NCI-H82 treated with DMSO at 0.1 percent for 48 hours (cell line): ENCODE measurements at regions not wholly inside any gene's neighbourhood (a gene's known extent, or its start where the extent isn't known, plus 50 kb on each side); places are given as distances from the start of the nearest gene placed in this dataset.

ENCODE experiments used
- DNase-seq: peaks from one replicate; lab custom pipeline; 2025; ENCODE audit not compliant: unreplicated experiment; lab: John Stamatoyannopoulos, UW

DNA sequence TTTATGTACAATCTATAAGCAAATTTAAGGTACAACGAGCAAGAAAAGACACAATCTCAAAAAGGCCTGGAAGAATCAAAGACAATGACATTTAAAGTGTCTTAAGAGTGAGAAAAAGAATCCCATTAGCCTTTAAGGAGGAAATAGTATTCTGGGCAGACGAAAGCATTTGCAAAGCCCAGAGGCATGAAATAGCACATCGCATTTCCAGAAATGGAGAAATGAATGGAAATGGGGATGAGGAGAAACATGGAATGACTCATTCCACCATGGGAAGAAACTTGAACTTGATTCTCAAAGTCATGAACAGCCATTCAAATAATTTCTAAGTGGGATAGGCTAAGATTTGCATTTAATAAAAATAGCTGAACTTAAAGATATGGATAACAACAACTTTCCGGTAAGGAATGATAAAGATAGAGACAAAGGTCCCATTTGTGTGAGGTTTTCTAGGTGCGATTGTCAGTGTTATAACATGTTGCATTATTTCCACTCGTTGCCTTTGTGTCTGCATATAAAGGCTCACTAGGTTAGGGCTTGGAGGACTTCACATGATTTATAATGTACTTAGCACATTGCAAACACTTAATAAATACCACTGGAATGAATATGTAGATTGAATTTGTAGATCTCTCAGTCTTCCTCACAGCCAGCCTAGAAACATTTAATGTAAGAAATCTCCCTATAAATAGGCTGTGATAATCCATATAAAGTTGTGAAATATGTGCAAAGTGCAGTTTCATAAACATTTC lies 310.3 kb upstream of the KLF6 start:
- DNase-seq, result no peak

DNA sequence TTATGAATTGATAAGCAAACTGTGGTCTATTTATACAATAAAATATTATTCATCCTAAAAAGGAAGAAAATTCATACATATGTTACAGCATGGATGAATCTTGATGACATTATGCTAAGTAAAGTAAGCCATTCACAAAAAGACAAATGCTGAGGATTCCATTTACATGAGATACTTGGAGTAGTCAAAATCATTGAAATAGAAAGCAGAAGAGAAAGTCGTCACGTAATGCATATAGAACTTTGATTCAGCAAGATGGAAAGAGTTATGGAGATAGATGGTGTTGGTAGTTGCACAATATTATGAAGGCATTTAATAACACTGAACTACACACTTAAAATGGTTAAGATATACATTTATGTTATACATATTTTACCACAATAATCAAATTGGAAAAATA lies 309.7 kb upstream of the KLF6 start:
- no peak for DNase-seq

DNA sequence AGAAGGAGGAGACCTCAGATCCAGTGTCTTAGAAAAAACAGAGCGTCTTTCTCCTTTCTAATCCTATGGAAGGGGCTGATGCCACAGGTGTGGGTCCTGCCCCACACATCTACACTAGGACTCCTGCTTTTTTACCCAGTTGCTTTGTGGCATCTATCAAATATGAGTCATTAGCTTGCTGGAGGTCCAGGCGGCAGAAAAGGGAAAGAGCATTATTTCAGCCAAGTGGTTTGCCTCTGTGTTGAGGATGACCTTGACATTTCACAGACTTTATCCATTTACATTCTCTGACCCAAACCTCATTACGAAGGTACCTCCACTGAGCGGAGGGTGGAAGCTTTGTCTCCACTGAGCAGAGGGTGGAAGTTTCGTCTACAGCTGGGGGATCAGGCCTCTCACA lies 308.4 kb upstream of the KLF6 start:
- no peak for DNase-seq

DNA sequence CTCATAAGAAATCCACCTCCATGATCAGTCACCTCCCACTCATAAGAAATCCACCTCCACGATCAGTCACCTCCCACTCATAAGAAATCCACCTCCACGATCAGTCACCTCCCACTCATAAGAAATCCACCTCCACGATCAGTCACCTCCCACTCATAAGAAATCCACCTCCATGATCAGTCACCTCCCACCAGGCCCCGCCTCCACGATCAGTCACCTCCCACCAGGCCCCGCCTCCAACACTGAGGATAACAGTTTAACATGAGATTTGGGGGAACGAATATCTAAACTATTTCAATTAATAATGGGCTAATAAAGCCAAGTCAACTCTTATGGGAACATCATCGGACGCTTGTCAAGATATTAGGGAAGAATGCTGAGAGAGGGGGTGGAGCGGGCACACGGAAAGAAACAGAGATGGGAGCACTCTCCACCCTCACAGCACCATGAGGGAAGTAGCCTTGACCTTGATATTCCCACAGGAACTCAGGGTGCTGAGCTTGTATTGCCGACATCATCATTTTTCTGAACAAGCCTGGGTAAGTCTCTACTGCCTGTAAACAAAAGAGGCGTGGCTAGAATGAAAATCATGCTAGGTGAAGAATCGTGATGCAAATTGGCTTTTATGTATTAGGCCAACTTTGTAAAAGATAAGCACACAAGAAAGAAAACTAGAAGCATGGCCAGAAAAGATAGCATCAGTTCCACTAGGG lies 303.5 kb upstream of the KLF6 start:
- no peak for DNase-seq

DNA sequence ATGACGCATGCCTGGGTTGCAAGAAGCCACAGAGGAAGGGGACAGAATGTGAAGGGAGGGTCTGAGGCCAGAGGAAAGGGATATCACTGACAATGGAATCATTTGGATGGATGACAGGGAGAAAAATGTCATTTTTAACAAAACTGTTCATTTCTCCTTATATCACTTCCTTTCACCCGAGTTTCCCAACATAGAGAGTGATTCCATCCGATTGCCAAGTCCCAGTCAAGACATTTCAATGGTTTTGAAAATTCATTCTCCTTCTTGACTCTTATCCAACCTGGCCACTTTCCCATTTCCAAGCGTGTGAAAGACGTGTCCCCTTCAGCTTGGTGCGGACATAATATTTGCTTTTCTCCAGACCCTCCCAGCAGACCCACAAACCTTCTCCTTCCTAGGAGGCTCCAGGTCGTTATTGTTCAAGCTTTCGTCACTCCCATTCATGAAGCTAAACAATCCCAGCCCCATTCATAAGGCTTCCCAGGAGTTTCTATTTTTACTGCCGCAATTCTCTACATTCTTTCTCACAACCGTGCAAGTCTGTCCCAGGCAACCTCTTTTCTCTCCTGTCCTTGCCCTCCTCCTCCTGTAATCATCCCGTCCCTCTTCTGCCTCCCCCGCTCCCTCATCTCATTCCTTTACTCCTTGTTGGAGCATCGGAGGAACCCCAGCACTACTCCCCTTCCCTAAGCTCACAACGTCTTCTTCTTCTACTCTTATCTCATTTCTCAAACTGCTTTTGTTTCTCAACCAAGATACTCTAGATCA lies 301.3 kb upstream of the KLF6 start:
- DNase-seq, result no peak

DNA sequence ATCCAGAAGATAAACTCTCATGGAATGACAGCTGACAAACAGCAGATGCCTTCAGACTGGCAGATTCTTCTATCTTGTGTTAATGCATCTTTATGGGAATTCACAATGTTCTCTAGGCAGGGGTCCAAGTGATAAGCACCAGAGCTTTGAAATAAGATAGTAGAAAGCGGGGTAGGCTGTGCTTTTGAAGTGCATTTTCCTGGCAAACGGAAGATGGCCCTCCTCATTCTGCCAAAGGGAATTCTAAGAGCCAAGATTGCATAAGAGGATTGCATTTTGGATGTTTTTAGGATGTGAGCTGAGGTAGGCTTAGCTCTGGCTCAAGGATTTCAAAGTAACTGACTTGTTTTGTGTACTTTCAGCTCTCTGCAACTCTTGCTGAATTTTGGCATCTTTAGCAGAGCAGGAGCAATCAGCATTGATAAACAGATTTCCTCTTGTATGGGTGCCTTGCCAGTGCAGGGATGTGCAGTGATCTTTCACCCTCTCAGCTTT lies 298.5 kb upstream of the KLF6 start:
- DNase-seq, result no peak

DNA sequence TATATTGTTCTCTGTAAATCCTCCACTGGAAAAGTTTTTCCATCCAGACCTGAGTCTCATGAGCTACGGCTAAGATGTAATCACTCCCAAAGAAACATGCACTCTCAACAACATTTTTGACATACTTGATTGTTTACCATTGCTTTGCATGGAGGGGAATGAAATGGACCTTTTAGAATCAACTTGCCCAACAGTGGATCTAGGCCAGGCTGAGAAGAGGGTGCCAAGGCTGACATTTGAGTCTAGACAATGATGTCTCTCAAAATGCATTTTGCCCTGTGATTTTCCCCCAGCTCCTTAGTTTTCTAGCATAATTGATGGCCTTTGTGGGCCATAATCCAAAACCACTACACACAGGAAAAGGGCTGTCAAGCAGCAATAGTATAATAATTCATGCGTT lies 297.9 kb upstream of the KLF6 start:
- no peak for DNase-seq

DNA sequence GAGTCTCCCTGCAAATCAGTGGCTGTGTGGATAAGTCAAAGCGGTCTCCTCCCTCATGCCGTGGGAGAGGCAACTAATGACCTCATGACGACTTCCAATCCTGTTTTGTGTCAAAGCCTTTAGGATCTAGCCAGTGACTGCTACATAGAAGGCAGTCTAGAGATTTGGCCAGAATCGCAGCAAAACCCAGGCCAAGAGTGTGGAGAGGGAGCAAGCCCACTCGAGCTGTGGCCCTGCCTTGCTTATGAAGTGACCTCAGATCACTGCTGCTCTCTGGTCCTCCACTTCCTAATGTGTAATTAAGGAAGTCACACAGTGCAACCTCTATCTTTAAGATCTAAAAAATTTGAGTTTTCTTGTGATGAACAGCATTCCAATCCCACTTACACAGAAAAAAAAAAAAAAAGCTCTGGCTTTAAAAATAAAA lies 296.7 kb upstream of the KLF6 start:
- no peak for DNase-seq

DNA sequence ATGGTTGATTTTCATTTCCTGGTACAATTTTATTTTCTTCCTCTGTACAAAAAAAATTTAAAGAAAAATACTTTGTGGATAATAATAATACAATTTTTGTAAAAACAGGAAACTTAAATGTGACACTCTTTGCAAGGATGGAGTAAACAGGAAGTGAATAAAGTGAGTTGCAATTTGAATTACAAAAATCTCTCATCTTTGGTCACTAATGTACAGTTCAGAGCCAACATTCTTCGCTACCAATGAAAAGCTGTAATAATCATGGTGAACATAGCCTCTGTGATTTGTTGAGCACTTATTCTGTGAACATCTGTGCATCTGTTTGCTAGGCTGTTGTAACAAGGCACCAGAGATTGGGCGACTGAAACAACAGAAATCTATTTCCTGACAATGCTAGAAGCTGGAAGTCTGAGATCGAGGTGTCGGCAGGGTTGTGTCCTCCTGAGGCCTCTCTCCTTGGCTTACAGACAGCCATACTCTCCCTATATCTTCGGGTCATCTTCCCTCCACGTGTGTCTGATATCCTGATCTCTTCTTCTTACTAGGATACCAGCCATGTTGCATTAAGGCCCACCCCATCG lies 295.3 kb upstream of the KLF6 start:
- no peak for DNase-seq

DNA sequence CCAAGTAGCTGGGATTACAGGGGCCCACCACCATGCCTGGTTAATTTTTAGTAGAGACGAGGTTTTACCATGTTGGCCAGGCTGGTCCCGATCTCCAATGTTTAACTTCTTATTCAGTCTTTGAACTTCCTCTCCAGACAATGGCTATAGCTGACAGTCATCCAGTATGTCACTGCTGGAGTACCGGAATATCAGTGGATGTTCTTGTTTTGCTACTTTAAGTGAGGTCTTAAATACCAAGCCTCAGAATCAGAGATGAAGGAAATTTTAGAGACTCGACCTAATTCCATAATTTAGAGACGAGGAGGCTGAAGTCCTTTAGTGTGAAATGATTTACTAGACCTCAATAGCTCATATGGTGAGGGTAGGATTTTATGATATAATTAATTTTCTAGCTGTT lies 294.8 kb upstream of the KLF6 start:
- no peak for DNase-seq

DNA sequence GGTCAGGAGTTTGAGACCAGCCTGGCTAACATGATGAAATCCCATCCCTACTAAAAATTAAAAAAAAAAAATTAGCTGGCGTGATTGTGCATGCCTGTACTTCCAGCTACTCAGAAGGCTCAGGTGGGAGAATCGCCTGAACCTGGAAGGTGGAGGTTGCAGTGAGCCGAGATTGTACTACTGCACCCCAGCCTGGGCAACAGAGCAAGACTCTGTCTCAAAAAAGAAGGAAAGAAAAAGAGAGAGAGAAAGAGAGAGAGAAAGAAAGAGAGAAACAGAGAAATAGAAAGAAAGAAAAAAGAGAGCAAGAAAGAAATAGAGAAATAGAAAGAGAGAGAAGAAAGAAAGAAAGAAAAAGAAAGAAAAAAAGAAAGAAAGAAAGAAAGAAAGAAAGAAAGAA lies 292.8 kb upstream of the KLF6 start:
- DNase-seq, result no peak

DNA sequence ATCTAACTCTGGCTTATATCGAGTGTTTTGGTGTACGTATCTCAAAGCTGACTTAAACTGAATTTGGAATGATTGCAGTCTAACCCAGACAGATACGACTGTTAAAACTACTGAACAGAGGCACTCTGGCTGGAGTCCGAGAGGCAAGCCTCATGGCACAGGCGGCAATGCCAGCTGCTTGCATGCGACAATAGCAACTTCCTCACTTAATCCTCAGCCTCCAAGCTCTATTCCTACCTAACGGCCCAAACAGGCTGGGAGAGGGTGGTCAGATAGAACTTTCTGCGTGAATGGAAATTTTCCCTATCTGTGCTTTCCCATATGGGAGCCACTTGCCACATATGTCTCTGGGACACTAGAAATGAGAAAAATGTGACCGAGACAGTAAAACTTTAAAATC lies 292.0 kb upstream of the KLF6 start:
- no peak for DNase-seq

DNA sequence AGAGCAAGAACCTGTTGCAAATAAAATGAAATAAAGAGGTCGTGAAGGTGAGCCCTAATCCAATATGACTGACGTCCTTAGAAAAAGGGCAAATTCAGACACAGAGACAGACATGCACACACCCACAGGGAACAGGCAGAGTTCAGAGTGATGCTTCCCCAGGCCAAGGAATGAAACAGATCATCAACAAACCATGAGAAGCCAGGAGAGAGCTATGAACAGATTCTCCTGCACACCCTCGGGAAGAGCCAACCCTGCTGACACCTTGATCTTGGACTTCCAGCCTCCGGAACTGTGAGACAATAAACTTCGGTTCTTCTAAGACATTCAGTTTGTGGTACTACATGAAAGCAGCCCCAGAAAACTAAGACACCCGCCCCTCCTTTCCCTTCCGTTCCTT lies 290.4 kb upstream of the KLF6 start:
- DNase-seq, result no peak

DNA sequence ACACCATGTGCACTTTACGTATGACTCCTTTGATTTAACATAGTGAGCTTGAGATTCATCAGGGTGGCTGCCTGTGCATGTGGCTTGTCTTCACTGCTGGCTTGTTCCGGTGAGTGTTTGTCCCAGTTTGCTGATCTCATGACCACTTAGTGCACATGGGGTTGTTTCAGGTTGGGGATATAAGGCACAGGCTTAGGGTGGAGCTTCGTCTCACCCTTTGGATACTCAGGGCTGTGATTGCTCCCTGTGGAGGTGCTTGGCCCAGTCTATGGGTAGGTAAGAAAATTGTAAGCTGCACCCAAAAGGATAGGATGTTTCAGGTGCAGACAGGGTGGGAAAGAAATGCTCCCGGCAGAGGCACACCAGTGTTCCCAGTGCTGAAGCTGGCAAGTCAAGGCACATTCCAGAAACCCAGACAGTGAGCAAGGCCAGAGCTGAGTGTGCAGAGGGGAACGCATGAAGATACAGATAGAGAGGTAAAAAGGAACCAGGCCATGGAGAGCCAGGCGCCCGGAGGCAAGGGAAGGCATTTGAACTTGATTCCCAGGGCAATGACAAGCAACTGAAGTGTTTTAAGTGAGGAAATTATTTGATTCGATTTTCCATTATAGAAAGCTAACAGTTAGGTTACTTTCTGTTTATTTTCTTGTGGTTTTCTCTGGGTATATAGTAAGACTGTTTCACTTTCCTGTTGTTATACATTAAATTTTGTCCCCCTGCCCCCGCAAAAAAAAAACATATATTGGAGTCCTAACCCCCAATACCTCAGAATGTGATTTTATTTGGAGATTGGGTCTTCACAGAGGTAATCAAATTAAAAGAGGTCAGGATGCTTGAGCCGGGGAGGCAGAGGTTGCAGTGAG lies 289.8 kb upstream of the KLF6 start:
- DNase-seq, result no peak

DNA sequence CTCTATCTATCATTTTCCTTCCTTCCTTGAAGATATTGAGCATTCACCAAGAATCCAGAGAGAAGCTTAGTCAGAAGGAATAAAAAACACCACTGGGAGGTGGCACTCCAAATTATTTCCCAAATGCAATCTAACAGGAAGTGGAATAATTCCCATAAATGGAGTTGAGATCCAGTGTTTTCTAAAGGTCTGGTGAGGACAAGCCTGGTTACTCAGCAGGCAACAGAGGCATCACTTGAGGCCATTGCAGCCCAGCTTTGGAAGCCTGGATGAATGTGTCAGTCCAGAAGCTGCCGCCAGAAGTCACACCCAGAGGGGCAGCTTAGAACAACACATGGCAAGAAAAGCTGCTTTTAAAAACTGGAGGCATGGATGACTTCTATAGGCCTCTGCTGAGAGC lies 288.9 kb upstream of the KLF6 start:
- no peak for DNase-seq

DNA sequence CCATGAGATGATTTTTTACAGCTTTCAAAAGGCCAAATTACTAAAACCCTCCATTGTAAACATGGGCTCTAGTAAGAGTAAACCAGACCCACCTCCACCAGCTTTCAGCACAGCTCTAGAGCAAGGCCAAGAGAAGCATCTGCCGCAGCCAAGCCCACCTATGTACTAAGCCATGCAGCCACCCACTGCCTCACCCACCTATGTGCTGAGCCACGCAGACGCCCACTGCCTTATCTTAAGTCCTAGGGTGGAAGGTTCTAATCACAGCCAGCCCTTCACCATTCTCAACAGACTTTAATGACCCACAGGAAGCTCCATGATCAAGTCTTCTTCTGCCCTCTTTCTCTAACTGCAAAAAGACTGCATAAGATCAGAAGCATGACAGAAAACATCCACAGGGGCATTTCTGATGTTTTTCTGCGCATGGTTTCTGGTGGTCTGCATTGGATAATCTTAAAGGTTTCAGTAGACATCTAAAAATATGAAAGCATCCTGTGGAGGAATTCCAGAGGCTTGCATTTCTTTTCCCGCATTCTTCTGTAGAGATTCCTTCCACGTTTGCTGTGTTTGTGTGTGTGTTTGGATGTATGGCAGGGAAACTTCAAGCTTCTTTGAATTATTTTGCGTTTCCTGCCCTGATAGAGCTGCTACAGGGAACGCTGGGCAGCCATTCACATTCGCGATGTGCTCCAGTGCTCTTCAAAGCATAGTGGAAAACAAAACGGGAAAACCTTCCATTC lies 286.1 kb upstream of the KLF6 start:
- DNase-seq, result no peak

DNA sequence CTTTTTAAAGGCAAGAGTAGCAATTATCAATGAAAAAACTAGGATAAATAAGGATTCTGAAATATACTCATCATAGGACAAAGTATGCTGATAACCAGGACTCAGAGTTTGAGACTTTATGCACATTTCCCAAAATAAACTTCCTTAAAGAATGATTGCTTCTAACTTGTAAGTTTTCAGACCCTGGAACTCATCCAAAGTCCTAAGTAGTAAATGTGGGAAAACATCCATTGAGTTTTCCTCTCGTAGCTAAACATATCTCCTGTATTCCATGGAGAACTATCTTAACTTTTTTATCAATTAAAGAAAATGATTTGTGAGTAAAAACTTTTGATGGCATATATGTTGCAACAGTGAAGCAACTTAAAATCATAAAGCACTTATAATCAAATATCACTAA lies 285.2 kb upstream of the KLF6 start:
- DNase-seq, result no peak

DNA sequence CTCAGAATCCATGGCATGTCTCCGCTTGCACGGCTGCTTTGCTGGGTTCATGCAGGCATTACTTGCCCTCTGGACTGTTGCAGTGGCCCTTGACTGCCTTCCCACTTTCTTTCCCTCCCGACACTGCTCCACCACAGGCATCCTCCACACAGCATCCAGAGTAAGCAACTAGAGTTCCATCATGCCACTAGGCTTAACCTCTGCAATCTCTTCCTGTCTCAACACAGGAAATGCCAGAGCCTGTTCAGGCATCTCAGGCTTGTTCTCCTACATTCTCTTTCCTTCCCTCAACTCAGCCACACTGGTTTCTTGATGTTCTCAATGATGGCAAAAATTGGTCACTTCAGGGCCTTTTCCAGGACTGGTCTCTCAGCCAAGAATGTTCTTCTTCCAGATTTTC lies 284.5 kb upstream of the KLF6 start:
- no peak for DNase-seq

DNA sequence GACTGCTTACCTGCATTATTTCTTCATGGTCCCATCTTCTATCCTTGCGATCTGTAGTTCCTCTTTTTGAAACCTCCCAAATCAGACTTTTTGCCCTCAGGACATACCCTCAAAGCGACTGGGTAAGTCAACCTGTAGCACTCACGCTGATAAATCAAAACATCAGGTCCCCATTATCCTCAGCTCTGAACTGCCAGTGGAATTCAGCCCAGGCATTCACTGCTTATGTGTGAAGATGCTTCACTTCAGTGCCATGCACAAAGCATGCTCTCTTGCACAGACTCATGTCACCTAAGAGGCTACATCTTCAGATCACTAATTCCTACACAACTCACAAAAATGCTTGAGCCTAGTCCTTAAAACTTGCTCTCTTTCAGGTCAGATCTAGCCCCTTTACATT lies 283.6 kb upstream of the KLF6 start:
- no peak for DNase-seq
